GM23248 (cell line): ENCODE measurements at regions not wholly inside any gene's neighbourhood (a gene's known extent, or its start where the extent isn't known, plus 50 kb on each side); places are given as distances from the start of the nearest gene placed in this dataset.

Experiments
- EZH2 ChIP-seq: fragments of 200-600 bp; sonication (generic); IDR thresholded peaks from 2 replicates; pipeline ENCODE4 v1.6.1; 2018; ENCODE audit warnings: antibody characterized with exemption, mild to moderate bottlenecking; ENCODE audit not compliant: insufficient read depth, poor library complexity, severe bottlenecking
- EZH2phosphoT487 ChIP-seq: fragments of 200-600 bp; sonication (generic); IDR thresholded peaks from 2 replicates; pipeline ENCODE4 v1.6.1; 2018; ENCODE audit warnings: antibody characterized with exemption, moderate library complexity, mild to moderate bottlenecking, low read depth; ENCODE audit not compliant: insufficient read depth

DNA sequence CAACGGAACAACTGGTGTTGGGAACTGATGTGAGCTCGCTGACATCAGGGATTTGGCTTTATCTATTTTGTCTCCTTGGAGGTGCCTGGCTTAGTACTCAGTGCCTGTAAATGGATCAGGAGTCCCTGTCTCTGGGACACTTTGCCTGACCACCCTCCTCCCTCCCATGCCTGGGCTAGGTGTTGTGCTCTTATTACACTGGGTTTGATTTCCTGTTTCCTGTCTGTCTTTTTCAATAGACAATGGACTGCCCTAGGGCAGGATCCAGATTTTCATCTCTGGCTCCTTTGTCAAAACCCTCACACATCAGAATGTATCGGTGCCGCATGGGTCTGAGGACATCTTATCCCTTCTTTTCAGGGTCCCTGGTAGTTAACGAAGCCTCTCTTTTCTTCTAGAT is 223.6 kb upstream of the ASIC2 start:
- TF ChIP-seq EZH2phosphoT487 (no peak), EZH2 (no peak)
